Endodermal cell (in vitro differentiated cells): ENCODE measurements at regions not wholly inside any gene's neighbourhood (a gene's known extent, or its start where the extent isn't known, plus 50 kb on each side); places are given as distances from the start of the nearest gene placed in this dataset.

ENCODE experiments used
- DNase-seq: peaks from one replicate; pipeline ENCODE4 v3.0.0-alpha.2; 2017
- H3K27ac ChIP-seq: 2 replicates; pipeline ENCODE4 v1.5.1; 2013; ENCODE audit warnings: mild to moderate bottlenecking, low read depth, low read length, moderate library complexity
- H3K27me3 ChIP-seq: 2 replicates; pipeline ENCODE4 v1.6.1; 2013; ENCODE audit warnings: mild to moderate bottlenecking, low read length, moderate library complexity; ENCODE audit not compliant: insufficient read depth, control insufficient read depth, poor library complexity, severe bottlenecking
- H3K36me3 ChIP-seq: 2 replicates; pipeline ENCODE4 v1.7.0; 2013; ENCODE audit warnings: mild to moderate bottlenecking, low read length, moderate library complexity; ENCODE audit not compliant: control insufficient read depth, insufficient read depth
- H3K4me1 ChIP-seq: one replicate; pipeline ENCODE4 v1.7.0; 2013; ENCODE audit warnings: low read length; ENCODE audit not compliant: control insufficient read depth, insufficient read depth
- H3K4me3 ChIP-seq: 2 replicates; pipeline ENCODE4 v1.5.1; 2013; ENCODE audit warnings: mild to moderate bottlenecking, low read length, moderate library complexity
- H3K9ac ChIP-seq: 2 replicates; pipeline ENCODE4 v1.6.1; 2013; ENCODE audit warnings: mild to moderate bottlenecking, low read length, moderate library complexity; ENCODE audit not compliant: poor library complexity, severe bottlenecking; ENCODE audit errors: extremely low read depth
- H3K9me3 ChIP-seq: 2 replicates; pipeline ENCODE4 v1.6.1; 2013; ENCODE audit warnings: mild to moderate bottlenecking, low read length, moderate library complexity; ENCODE audit not compliant: control insufficient read depth
- H3K27ac Mint-ChIP-seq: 2 replicates; pipeline ENCODE4 v1.8.0; 2020; ENCODE audit warnings: mixed read lengths
- H3K27me3 Mint-ChIP-seq: 2 replicates; pipeline ENCODE4 v1.8.0; 2021; ENCODE audit warnings: mild to moderate bottlenecking, mixed read lengths; ENCODE audit not compliant: insufficient read depth
- H3K36me3 Mint-ChIP-seq: 2 replicates; pipeline ENCODE4 v1.8.0; 2020; ENCODE audit warnings: low read depth, mixed read lengths
- H3K4me1 Mint-ChIP-seq: 2 replicates; pipeline ENCODE4 v1.8.0; 2020; ENCODE audit warnings: mixed read lengths
- H3K4me3 Mint-ChIP-seq: 2 replicates; pipeline ENCODE4 v1.8.0; 2020; ENCODE audit warnings: mild to moderate bottlenecking, moderate library complexity, mixed read lengths
- H3K9me3 Mint-ChIP-seq: 2 replicates; pipeline ENCODE4 v1.8.0; 2020; ENCODE audit warnings: mild to moderate bottlenecking, mixed read lengths
- WGBS, 2 experiments: methylation state at CpG; one replicate each; pipeline versions ENCODE4 v1.1.5 to v1.1.7; 2013; ENCODE audit warnings: missing lambda C conversion rate in 2 of 2, mixed read lengths in 1 of 2; ENCODE audit not compliant: insufficient coverage in 1 of 2, insufficient read length in 1 of 2; 5-methylcytosine and 5-hydroxymethylcytosine counted together
- TF ChIP-seq, protein P1 (sequence below): fragments of 200-600 bp; sonication (generic); conservative IDR thresholded peaks from 2 replicates; pipeline ENCODE4 v1.5.0; 2021; ENCODE audit warnings: antibody characterized with exemption, mild to moderate bottlenecking

DNA sequence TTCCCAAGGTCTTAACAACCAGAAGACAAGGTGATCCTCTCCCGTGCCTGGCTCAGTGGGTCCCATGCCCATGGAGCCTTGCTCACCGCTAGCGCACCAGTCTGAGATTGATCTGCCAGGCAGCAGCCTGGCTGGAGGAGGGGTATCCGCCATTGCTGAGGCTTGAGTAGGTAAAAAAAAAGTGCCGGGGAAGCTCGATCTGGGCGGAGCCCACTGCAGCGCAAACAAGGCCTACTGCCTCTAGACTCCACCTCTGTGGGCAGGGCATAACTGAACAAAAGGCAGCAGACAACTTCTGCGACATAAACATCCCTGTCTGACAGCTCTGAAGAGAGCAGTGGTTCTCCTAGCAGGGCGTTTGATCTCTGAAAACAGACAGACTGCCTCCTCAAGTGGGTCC is 104.0 kb downstream of the C14orf39 start:
- H3K9me3 Mint-ChIP-seq = no peaks in the 10 kb centered on the region
- DNase-seq = peak; percentile 68
- H3K36me3 Mint-ChIP-seq = no peaks in the 10 kb centered on the region
- H3K4me1 Mint-ChIP-seq = no peaks in the 10 kb centered on the region
- peaks cover 4% of the 10 kb centered on the region for H3K27me3 Mint-ChIP-seq
- Histone ChIP-seq H3K27me3 (no peaks in the 10 kb centered on the region), H3K36me3 (no peaks in the 10 kb centered on the region), H3K9me3 (no peaks in the 10 kb centered on the region), H3K4me3 (no peak overlapping the region), H3K4me1 (no peaks in the 10 kb centered on the region), H3K9ac (no peak overlapping the region), H3K27ac (no peak overlapping the region)
- 94% methylated on average over 3 to 10 of the region's 10 CpGs for WGBS, 2 experiments
- no peak overlapping the region for H3K4me3 Mint-ChIP-seq
- TF ChIP-seq, protein P1, sequence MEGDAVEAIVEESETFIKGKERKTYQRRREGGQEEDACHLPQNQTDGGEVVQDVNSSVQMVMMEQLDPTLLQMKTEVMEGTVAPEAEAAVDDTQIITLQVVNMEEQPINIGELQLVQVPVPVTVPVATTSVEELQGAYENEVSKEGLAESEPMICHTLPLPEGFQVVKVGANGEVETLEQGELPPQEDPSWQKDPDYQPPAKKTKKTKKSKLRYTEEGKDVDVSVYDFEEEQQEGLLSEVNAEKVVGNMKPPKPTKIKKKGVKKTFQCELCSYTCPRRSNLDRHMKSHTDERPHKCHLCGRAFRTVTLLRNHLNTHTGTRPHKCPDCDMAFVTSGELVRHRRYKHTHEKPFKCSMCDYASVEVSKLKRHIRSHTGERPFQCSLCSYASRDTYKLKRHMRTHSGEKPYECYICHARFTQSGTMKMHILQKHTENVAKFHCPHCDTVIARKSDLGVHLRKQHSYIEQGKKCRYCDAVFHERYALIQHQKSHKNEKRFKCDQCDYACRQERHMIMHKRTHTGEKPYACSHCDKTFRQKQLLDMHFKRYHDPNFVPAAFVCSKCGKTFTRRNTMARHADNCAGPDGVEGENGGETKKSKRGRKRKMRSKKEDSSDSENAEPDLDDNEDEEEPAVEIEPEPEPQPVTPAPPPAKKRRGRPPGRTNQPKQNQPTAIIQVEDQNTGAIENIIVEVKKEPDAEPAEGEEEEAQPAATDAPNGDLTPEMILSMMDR = no peak
- no peak overlapping the region for H3K27ac Mint-ChIP-seq
